Caco-2 (cell line): ENCODE measurements at regions not wholly inside any gene's neighbourhood (a gene's known extent, or its start where the extent isn't known, plus 50 kb on each side); places are given as distances from the start of the nearest gene placed in this dataset.

Source experiments
- BruUV-seq: library from RNA; stranded (reverse); fragments of 400-500 nt; replicated peaks from 2 replicates; lab custom pipeline; 2021; lab: Mats Ljungman, UMichigan
- CTCF ChIA-PET: fragments of 300-600 bp; sonication (Branson Sonifier 250); formaldehyde crosslinking; loops from one replicate; lab custom pipeline; 2022; ENCODE audit warnings: antibody characterized with exemption; lab: Charles Lee
- POLR2A ChIA-PET: fragments of 300-600 bp; sonication (Branson Sonifier 250); formaldehyde crosslinking; loops from one replicate; lab custom pipeline; 2022; ENCODE audit warnings: antibody characterized with exemption; lab: Charles Lee
- DNase-seq, 2 experiments: peaks; one replicate each; pipeline versions ENCODE4 v3.0.0 to v3.0.0-alpha.2; 2020 to 2022
- H3K27me3 ChIP-seq: replicated peaks from 2 replicates; pipeline ENCODE4 v1.6.0; 2011; ENCODE audit warnings: low read length; ENCODE audit not compliant: control insufficient read depth, insufficient read depth
- H3K36me3 ChIP-seq: 2 replicates; pipeline ENCODE4 v1.5.1; 2011; ENCODE audit warnings: low read length; ENCODE audit not compliant: control insufficient read depth, insufficient read depth
- H3K4me1 ChIP-seq: fragments of 250-450 bp; sonication (Bioruptor Pico); 2 replicates; pipeline ENCODE4 v1.5.1; 2020; ENCODE audit warnings: mild to moderate bottlenecking
- H3K4me3 ChIP-seq: 2 replicates; pipeline ENCODE4 v1.5.1; 2011; ENCODE audit warnings: low read depth, mild to moderate bottlenecking, control low read depth, low read length
- H3K9me3 ChIP-seq: fragments of 250-450 bp; sonication (Bioruptor Pico); 2 replicates; pipeline ENCODE4 v1.5.1; 2020; ENCODE audit warnings: mild to moderate bottlenecking, moderate library complexity
- H3K27ac Mint-ChIP-seq: one replicate; pipeline ENCODE4 v1.8.0; 2022; ENCODE audit warnings: mixed read lengths; ENCODE audit not compliant: unreplicated experiment
- H3K27me3 Mint-ChIP-seq: one replicate; pipeline ENCODE4 v1.8.0; 2022; ENCODE audit warnings: mixed read lengths; ENCODE audit not compliant: insufficient read depth, unreplicated experiment
- H3K36me3 Mint-ChIP-seq: one replicate; pipeline ENCODE4 v1.8.0; 2022; ENCODE audit warnings: mild to moderate bottlenecking, mixed read lengths; ENCODE audit not compliant: insufficient read depth, unreplicated experiment
- H3K4me1 Mint-ChIP-seq: one replicate; pipeline ENCODE4 v1.8.0; 2022; ENCODE audit warnings: low read depth, mixed read lengths; ENCODE audit not compliant: unreplicated experiment
- H3K4me3 Mint-ChIP-seq: one replicate; pipeline ENCODE4 v1.8.0; 2022; ENCODE audit warnings: mild to moderate bottlenecking, moderate library complexity, mixed read lengths; ENCODE audit not compliant: unreplicated experiment
- H3K9me3 Mint-ChIP-seq: one replicate; pipeline ENCODE4 v1.8.0; 2022; ENCODE audit warnings: mixed read lengths; ENCODE audit not compliant: unreplicated experiment
- intact Hi-C: fragments of 100-400 bp; cut with micrococcal nuclease; formaldehyde crosslinking; loops from one replicate; pipeline ENCODE4 v1.10.0; 2022; ENCODE audit not compliant: unreplicated experiment
- TF ChIP-seq, protein P1 (sequence below), 2 experiments: fragments of 200-600 bp in 1 of 2; IDR thresholded peaks; 1 replicate in 1 of 2; 2 replicates in 1 of 2; pipeline versions ENCODE4 v1.5.1 to v1.8.0; 2011 to 2022; ENCODE audit warnings: antibody characterized with exemption in 1 of 2, control low read depth in 1 of 2, inconsistent platforms in 1 of 2, low read depth in 1 of 2, low read length in 1 of 2, mild to moderate bottlenecking in 1 of 2, moderate library complexity in 1 of 2; ENCODE audit not compliant: insufficient read depth in 1 of 2, severe bottlenecking in 1 of 2, unreplicated experiment in 1 of 2

DNA sequence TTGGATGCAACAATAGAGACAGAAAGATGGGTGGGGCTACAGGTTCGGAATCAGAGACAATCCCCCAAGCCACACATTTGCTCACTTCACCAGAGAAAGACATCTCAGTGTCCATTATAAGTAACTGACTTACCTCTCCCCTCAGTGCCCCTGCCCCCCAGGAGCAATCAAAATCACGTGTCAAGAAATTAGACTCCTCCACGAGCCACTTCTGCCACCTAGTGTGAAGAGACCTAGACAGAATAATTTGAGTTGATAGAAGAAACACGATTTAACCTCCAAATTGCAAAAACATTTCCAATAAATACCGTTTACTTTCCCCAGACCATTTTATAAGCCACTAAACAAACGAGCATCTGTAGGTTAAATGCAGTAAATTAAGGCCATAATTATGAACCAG is 123.2 kb downstream of the SLC30A10 start:
- no TSS peak for BruUV-seq
- no peaks in the 10 kb centered on the region for H3K36me3 ChIP-seq
- Mint-ChIP-seq H3K9me3 (no peaks in the 10 kb centered on the region), H3K36me3 (no peaks in the 10 kb centered on the region), H3K27ac (no peak overlapping the region), H3K27me3 (peaks cover 19% of the 10 kb centered on the region), H3K4me1 (no peaks in the 10 kb centered on the region), H3K4me3 (no peak overlapping the region)
- no peaks in the 10 kb centered on the region for H3K9me3 ChIP-seq
- TF ChIP-seq, protein P1, sequence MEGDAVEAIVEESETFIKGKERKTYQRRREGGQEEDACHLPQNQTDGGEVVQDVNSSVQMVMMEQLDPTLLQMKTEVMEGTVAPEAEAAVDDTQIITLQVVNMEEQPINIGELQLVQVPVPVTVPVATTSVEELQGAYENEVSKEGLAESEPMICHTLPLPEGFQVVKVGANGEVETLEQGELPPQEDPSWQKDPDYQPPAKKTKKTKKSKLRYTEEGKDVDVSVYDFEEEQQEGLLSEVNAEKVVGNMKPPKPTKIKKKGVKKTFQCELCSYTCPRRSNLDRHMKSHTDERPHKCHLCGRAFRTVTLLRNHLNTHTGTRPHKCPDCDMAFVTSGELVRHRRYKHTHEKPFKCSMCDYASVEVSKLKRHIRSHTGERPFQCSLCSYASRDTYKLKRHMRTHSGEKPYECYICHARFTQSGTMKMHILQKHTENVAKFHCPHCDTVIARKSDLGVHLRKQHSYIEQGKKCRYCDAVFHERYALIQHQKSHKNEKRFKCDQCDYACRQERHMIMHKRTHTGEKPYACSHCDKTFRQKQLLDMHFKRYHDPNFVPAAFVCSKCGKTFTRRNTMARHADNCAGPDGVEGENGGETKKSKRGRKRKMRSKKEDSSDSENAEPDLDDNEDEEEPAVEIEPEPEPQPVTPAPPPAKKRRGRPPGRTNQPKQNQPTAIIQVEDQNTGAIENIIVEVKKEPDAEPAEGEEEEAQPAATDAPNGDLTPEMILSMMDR (IDR thresholded peaks at IDR 0.05; ENCODE audit: insufficient read depth in 1 of 2, low read depth in 1 of 2, low read length in 1 of 2, severe bottlenecking in 1 of 2, unreplicated experiment in 1 of 2) = no peak
- intact Hi-C loops = no loop called here
- no peaks in the 10 kb centered on the region for H3K27me3 ChIP-seq
- POLR2A ChIA-PET = no interaction called here
- DNase-seq = no peak
- no peaks in the 10 kb centered on the region for H3K4me1 ChIP-seq
- CTCF ChIA-PET = no interaction called here
- H3K4me3 ChIP-seq = no peak overlapping the region

DNA sequence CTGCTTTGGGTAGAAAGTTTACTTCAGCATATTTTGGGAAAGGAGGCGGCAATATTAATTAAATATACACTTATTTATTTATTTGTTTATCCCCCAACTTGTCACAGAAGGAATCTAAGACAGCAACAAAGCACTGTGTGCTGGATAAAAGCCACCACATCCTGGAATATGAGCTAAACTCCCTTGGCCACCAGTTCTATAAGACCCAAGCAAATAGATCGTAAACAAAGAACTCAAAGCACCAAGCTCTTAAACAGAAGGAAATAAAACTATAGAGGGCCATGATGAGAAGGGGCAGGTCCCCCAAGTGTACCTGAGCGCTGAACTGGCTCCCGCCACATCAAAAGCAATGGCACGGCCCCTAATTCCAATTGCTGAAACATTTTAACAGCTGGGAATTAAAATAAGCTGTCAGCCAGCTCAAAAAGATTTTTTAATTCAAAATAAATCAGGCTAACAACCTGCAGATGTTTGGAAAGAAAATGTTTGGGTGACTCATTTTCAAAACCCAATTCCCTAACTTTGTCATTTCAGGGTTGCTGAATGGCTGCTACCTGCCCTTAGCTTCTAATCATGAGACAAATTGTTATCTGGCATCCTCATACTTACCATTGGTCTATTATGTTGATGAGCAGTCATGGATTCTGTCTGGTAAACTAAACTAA is 127.1 kb downstream of the SLC30A10 start:
- no peaks in the 10 kb centered on the region for H3K9me3 Mint-ChIP-seq
- Histone ChIP-seq H3K36me3 (no peaks in the 10 kb centered on the region), H3K9me3 (no peaks in the 10 kb centered on the region), H3K4me1 (no peaks in the 10 kb centered on the region), H3K27me3 (no peaks in the 10 kb centered on the region; the same call in 1 of the 2 replicates), H3K4me3 (no peak overlapping the region)
- H3K4me1 Mint-ChIP-seq = no peaks in the 10 kb centered on the region
- BruUV-seq = no TSS peak
- intact Hi-C loops = no loop called here
- DNase-seq = no peak
- ChIA-PET POLR2A (no interaction called here), CTCF (interaction anchor here (0.7 to 1.0 kb wide), 2 partner anchors 11 to 142 kb away, joined by 5 to 6 read pairs; no protein-coding TSS in a partner anchor)
- H3K36me3 Mint-ChIP-seq = no peaks in the 10 kb centered on the region
- no peak overlapping the region for H3K27ac Mint-ChIP-seq
- peaks cover 24% of the 10 kb centered on the region for H3K27me3 Mint-ChIP-seq
- TF ChIP-seq, protein P1 (IDR thresholded peaks at IDR 0.05; ENCODE audit: insufficient read depth in 1 of 2, low read depth in 1 of 2, low read length in 1 of 2, severe bottlenecking in 1 of 2, unreplicated experiment in 1 of 2) = no peak
- H3K4me3 Mint-ChIP-seq = no peak overlapping the region

DNA sequence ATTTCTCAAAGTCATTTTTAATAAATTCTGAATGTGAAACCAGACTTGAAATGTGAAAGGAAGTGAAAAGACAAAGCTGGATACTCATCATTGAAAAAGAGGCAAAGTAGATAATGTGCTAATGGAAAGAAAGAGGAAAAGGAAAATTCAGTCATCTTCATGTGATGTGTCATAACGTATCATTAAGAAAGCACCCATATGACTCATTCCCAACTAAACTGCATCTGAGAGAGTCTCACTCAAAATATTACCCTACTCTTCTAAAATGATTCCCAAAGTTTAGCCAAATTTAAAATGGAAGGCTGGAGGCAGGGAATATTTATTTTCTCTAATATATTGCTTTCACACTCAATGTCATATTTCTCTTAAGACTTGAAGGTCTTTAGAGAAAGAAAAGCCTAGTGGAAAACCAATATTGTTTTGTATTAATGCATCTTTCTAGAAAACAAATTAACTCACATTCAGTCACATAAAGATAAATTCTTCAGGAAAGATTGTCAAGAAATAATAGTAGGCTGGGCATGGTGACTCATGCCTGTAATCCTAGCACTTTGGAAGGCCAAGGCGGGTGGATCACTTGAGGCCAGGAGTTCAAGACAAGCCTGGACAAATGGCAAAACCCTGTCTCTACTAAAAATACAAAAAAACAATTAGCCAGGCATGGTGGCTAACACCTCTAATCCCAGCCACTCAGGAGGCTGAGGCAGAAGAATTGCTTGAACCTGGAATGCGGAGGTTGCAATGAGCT is 129.9 kb downstream of the SLC30A10 start:
- H3K27me3 ChIP-seq = no peaks in the 10 kb centered on the region; the same call in 1 of the 2 replicates
- Mint-ChIP-seq H3K4me3 (no peak overlapping the region), H3K27ac (no peak overlapping the region), H3K4me1 (no peaks in the 10 kb centered on the region), H3K36me3 (no peaks in the 10 kb centered on the region), H3K9me3 (no peaks in the 10 kb centered on the region), H3K27me3 (peaks cover 32% of the 10 kb centered on the region)
- CTCF ChIA-PET = no interaction called here
- no peaks in the 10 kb centered on the region for H3K4me1 ChIP-seq
- intact Hi-C loops = no loop called here
- no peaks in the 10 kb centered on the region for H3K9me3 ChIP-seq
- H3K4me3 ChIP-seq = no peak overlapping the region
- TF ChIP-seq, protein P1 (IDR thresholded peaks at IDR 0.05; ENCODE audit: insufficient read depth in 1 of 2, low read depth in 1 of 2, low read length in 1 of 2, severe bottlenecking in 1 of 2, unreplicated experiment in 1 of 2) = no peak
- POLR2A ChIA-PET = no interaction called here
- no TSS peak for BruUV-seq
- no peaks in the 10 kb centered on the region for H3K36me3 ChIP-seq
- DNase-seq = no peak
